GM13977 (cell line): ENCODE measurements at regions not wholly inside any gene's neighbourhood (a gene's known extent, or its start where the extent isn't known, plus 50 kb on each side); places are given as distances from the start of the nearest gene placed in this dataset.
A peak's percentile ranks its signal among the peaks of the same experiment; 100 is the strongest.

Experiments
- DNase-seq: peaks from one replicate; pipeline ENCODE4 v3.0.0; 2012; ENCODE audit warnings: low spot score
- CTCF ChIP-seq: IDR thresholded peaks from 2 replicates; pipeline ENCODE4 v1.5.1; 2012; ENCODE audit warnings: mild to moderate bottlenecking, control low read depth; ENCODE audit not compliant: insufficient read depth; ENCODE audit errors: extremely low read depth, missing control alignments
- in situ Hi-C: fragments of 300-500 bp; cut with MboI; formaldehyde crosslinking; loops from one replicate; pipeline ENCODE4 v1.12.0; 2022; ENCODE audit warnings: low sequenced_read_pairs, low pct_unique_long_range_greater_than_20kb, mixed read lengths, inconsistent platforms; ENCODE audit not compliant: unreplicated experiment

GRCh38 chr20:40156600-40157317 lies 532.3 kb downstream of the MAFB start:
- no peak for TF ChIP-seq CTCF
- in situ Hi-C loops: no loop called here
- DNase-seq: peak; percentile 34

GRCh38 chr20:40154514-40154913 lies 534.5 kb downstream of the MAFB start:
- in situ Hi-C loops: no loop called here
- no peak for DNase-seq
- TF ChIP-seq CTCF: no peak

- in situ Hi-C loops: no loop called here
- no peak for DNase-seq
- TF ChIP-seq CTCF: no peak
These were observed 540.1 kb downstream of the MAFB start for GRCh38 chr20:40148886-40149285.

GRCh38 chr20:40146071-40146470 lies 543.0 kb downstream of the MAFB start:
- TF ChIP-seq CTCF: no peak
- DNase-seq: no peak
- in situ Hi-C loops: no loop called here

- in situ Hi-C loops: no loop called here
- DNase-seq: no peak
- no peak for TF ChIP-seq CTCF
These were observed 544.5 kb downstream of the MAFB start for GRCh38 chr20:40144581-40144980.

- in situ Hi-C loops: no loop called here
- no peak for DNase-seq
- TF ChIP-seq CTCF: no peak
These were observed 554.9 kb downstream of the MAFB start for GRCh38 chr20:40134176-40134575.

- DNase-seq: no peak
- no peak for TF ChIP-seq CTCF
- in situ Hi-C loops: no loop called here
These were observed 568.2 kb downstream of the MAFB start for GRCh38 chr20:40120827-40121226.
